DND-41 (cell line): ENCODE measurements at regions not wholly inside any gene's neighbourhood (a gene's known extent, or its start where the extent isn't known, plus 50 kb on each side); places are given as distances from the start of the nearest gene placed in this dataset.

Experiments
- ATAC-seq: fragments of 200-7000 bp; cut with Tn5 transposase; 3 replicates; pipeline ENCODE4 v1.9.1; 2021; ENCODE audit warnings: low read depth; ENCODE audit not compliant: insufficient read depth
- DNase-seq: peaks from one replicate; pipeline ENCODE4 v3.0.0-alpha.2; 2020
- H2AFZ ChIP-seq: 2 replicates; pipeline ENCODE4 v1.6.0; 2012; ENCODE audit warnings: low read depth, low read length
- H3K27ac ChIP-seq: 2 replicates; pipeline ENCODE4 v1.5.1; 2012; ENCODE audit warnings: low read length, inconsistent platforms
- H3K27me3 ChIP-seq: fragments of 200-600 bp; sonication (generic); 2 replicates; pipeline ENCODE4 v1.6.0; 2012; ENCODE audit warnings: low read length, mild to moderate bottlenecking, inconsistent platforms; ENCODE audit not compliant: insufficient read depth, poor library complexity
- H3K36me3 ChIP-seq: 2 replicates; pipeline ENCODE4 v1.5.1; 2012; ENCODE audit warnings: low read length, inconsistent platforms; ENCODE audit not compliant: insufficient read depth
- H3K4me1 ChIP-seq: 2 replicates; pipeline ENCODE4 v1.5.1; 2012; ENCODE audit warnings: mild to moderate bottlenecking, low read length; ENCODE audit not compliant: insufficient read depth
- H3K4me2 ChIP-seq: 2 replicates; pipeline ENCODE4 v1.6.0; 2012; ENCODE audit warnings: mild to moderate bottlenecking, moderate library complexity, low read length, inconsistent platforms; ENCODE audit not compliant: insufficient read depth
- H3K4me3 ChIP-seq, 2 experiments: fragments of 200-600 bp in 1 of 2; shearing (Covaris generic) in 1 of 2; 2 replicates each; pipeline ENCODE4 v1.5.1; 2012 to 2016; ENCODE audit warnings: inconsistent platforms in 2 of 2, low read length in 2 of 2, mild to moderate bottlenecking in 2 of 2, low read depth in 1 of 2, moderate library complexity in 1 of 2
- H3K79me2 ChIP-seq: 2 replicates; pipeline ENCODE4 v1.6.0; 2012; ENCODE audit warnings: low read length, inconsistent platforms; ENCODE audit not compliant: insufficient read depth
- H3K9ac ChIP-seq: 2 replicates; pipeline ENCODE4 v1.6.0; 2012; ENCODE audit warnings: low read depth, mild to moderate bottlenecking, inconsistent platforms, low read length, moderate library complexity
- H3K9me3 ChIP-seq: 2 replicates; pipeline ENCODE4 v1.5.1; 2012; ENCODE audit warnings: low read length, moderate library complexity, mild to moderate bottlenecking, inconsistent platforms; ENCODE audit not compliant: insufficient read depth, severe bottlenecking
- H4K20me1 ChIP-seq: 2 replicates; pipeline ENCODE4 v1.6.0; 2012; ENCODE audit warnings: low read length; ENCODE audit not compliant: insufficient read depth
- EZH2 ChIP-seq: IDR thresholded peaks from 3 replicates; pipeline ENCODE4 v1.6.1; 2012; ENCODE audit warnings: borderline replicate concordance, low read depth, mild to moderate bottlenecking, moderate library complexity, low read length, inconsistent platforms; ENCODE audit not compliant: severe bottlenecking
- TF ChIP-seq, protein P1 (sequence below): IDR thresholded peaks from 2 replicates; pipeline ENCODE4 v1.5.1; 2012; ENCODE audit warnings: borderline replicate concordance, low read length, moderate library complexity, mild to moderate bottlenecking; ENCODE audit not compliant: poor library complexity, severe bottlenecking; ENCODE audit errors: extremely low read depth

DNA sequence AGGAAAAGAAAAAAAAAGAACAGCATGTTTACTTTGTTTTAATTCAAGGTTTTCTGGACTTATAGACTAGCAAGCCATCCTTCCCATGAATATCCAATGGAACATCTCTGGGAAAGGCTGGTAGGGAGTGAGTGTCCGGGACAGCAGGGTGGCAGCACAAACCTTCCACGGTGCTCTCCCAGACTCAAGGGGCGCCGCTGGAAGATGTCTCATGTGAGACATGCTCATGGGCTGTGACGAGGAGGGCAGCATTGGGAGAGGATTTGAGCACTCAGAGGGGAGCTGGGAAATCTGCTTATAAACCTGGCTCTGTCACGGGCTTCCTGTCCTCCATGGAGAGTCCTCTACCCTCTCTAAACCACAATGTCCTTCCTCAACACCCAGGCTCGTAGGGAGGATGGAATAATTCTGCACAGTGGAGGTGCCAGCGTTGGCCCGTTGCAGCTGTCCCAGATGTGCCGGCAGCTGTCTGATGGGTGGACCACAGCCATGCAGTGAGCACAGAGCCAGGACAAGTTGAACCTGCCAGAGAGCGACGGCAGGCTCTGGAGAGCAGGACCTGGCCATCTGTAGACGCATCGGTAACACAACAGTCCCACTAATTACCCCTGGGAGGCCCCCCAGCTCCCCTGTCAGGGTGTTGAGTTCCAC, 100.1 kb upstream of the IGSF21 start:
- Histone ChIP-seq H3K4me1 (no peaks in the 10 kb centered on the region), H3K4me2 (no peak overlapping the region), H3K79me2 (no peaks in the 10 kb centered on the region), H4K20me1 (peaks cover 3% of the 10 kb centered on the region; the same call in 1 of the 2 replicates), H3K27me3 (peaks cover 2% of the 10 kb centered on the region), H3K9ac (no peak overlapping the region), H3K9me3 (no peaks in the 10 kb centered on the region), H3K36me3 (no peaks in the 10 kb centered on the region), H3K27ac (no peak overlapping the region), H3K4me3 (no peak overlapping the region), H2AFZ (no peak overlapping the region)
- no peak for TF ChIP-seq EZH2
- TF ChIP-seq, protein P1, sequence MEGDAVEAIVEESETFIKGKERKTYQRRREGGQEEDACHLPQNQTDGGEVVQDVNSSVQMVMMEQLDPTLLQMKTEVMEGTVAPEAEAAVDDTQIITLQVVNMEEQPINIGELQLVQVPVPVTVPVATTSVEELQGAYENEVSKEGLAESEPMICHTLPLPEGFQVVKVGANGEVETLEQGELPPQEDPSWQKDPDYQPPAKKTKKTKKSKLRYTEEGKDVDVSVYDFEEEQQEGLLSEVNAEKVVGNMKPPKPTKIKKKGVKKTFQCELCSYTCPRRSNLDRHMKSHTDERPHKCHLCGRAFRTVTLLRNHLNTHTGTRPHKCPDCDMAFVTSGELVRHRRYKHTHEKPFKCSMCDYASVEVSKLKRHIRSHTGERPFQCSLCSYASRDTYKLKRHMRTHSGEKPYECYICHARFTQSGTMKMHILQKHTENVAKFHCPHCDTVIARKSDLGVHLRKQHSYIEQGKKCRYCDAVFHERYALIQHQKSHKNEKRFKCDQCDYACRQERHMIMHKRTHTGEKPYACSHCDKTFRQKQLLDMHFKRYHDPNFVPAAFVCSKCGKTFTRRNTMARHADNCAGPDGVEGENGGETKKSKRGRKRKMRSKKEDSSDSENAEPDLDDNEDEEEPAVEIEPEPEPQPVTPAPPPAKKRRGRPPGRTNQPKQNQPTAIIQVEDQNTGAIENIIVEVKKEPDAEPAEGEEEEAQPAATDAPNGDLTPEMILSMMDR, result no peak
- no peak for ATAC-seq
- DNase-seq, result no peak

DNA sequence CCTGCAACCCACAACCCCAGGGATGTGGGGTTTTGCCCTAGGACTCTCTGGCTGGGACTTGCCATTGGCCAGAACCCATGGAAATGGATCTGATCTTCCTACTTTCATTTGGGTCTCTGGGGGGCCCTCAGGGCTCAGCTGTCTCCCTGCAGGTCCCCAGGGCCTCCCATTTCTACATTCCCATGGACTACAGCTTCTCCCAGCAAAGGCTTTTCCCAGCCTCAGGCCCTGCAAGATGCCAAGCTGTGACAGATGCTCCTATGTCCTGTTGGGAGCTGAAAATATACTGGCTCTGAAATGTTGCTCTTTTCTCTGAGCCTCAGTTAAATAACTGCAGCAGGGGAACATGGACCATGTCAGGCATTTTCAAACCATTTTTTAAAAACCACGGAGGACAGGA, 99.5 kb upstream of the IGSF21 start:
- DNase-seq (no peak), ATAC-seq (no peak)
- Histone ChIP-seq H4K20me1 (peaks cover 6% of the 10 kb centered on the region; the same call in 1 of the 2 replicates), H3K4me2 (no peak overlapping the region), H3K36me3 (no peaks in the 10 kb centered on the region), H3K27me3 (peaks cover 2% of the 10 kb centered on the region), H3K27ac (no peak overlapping the region), H3K9ac (no peak overlapping the region), H3K4me1 (no peaks in the 10 kb centered on the region), H2AFZ (no peak overlapping the region), H3K9me3 (no peaks in the 10 kb centered on the region), H3K79me2 (no peaks in the 10 kb centered on the region), H3K4me3 (no peak overlapping the region)
- no peak for TF ChIP-seq EZH2
- TF ChIP-seq, protein P1, result no peak

DNA sequence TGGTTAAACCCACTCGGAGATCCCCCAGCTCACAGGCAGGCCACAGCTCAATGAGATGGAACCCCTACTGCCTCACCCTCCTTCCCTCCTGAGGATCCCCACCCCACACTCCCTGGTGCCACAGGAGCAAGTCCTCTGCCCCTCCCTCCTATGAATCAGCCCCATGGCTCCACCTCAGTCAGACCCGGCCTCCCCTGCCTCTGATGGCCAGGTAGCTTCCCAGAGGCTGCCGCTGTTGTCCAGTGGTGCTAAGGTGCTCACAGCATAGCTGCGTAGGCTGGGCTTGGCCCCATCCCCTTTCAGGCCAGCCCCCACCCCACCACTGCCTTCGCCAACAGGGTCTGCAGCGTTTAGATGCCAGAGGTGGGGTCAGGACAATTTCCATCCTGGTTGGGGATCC, 98.5 kb upstream of the IGSF21 start:
- Histone ChIP-seq H2AFZ (no peak overlapping the region), H3K9ac (no peak overlapping the region), H3K9me3 (no peaks in the 10 kb centered on the region), H3K4me2 (no peak overlapping the region), H3K36me3 (no peaks in the 10 kb centered on the region), H3K27ac (no peak overlapping the region), H3K4me3 (no peak overlapping the region), H3K79me2 (no peaks in the 10 kb centered on the region), H3K27me3 (peaks cover 2% of the 10 kb centered on the region), H3K4me1 (no peaks in the 10 kb centered on the region), H4K20me1 (peaks cover 6% of the 10 kb centered on the region; the same call in 1 of the 2 replicates)
- TF ChIP-seq, protein P1, result no peak
- no peak for TF ChIP-seq EZH2
- no peak for DNase-seq
- ATAC-seq, result no peak
